Activated CD4-positive, CD25-positive, alpha-beta regulatory T cell treated with anti-CD3 and anti-CD28 coated beads, Interleukin-2, amount 50 U/mL, for 24 hours (primary cell): ENCODE measurements at regions not wholly inside any gene's neighbourhood (a gene's known extent, or its start where the extent isn't known, plus 50 kb on each side); places are given as distances from the start of the nearest gene placed in this dataset.
"Not testable (repeated sequence)": the region's sequence is repeated elsewhere in the genome, so short reads cannot be mapped to it uniquely, and the experiment has no call there.

Experiments
- ATAC-seq, 2 donors: fragments of 150-1000 bp; cut with Tn5 transposase; one replicate each; pipeline ENCODE4 v1.10.0; 2021; ENCODE audit warnings: mild to moderate bottlenecking in 1 of 2, moderate library complexity in 1 of 2

DNA sequence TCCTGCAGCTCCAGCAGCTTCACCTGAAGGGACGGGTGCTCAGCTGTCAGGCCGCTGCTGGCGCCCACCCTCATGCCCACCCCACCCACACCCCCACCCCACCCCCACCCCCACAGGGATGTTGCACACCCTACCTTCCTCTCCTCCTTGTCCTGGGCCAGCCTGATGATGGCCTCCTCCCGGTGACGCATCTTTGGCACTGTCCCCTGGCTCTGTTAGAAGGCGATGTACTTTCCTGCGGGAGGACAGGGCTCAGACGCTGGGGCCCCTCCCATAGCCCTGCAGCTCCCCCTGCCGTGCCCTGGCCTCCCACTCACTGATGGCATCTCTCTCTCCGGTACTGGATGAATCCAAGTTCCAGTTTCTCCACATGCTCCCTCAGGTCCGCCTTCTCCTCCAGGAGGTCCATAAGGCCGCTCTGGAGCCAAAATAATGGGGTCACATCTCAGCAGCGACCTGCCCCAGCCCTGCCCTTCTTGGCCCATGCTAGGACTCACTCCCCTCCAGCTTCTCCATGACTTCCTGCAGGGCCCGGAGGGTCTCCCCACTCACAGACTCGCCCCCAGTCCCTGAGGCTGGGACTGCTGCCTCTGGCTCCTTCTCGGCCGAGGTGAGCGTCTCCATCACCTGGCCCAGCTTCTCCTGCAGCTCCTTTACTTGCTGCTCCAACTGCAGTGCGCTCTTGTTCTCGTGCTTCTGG is 55.2 kb downstream of the GOLGA8B start:
- not testable (repeated sequence) for ATAC-seq

DNA sequence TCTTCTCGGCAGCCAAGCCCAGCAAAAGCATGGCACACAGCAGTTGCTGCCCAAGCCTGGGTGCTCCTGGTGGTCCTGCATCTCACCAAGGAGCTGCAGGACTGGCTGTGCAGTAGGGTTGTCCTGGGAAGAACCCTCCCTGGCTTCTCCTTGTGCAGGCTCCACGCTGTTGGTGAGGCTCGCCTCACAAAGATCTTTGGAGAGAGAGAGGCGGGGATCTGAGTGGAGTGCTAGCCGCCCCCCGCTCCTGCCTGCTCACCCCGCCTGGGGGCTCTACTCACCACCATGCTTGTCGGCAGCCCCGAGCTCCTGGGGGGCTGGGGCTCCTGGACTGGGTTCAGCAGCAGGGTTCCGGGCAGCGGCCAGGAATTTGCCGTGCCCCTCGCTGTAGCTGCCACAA is 55.8 kb downstream of the GOLGA8B start:
- ATAC-seq: not testable (repeated sequence)

DNA sequence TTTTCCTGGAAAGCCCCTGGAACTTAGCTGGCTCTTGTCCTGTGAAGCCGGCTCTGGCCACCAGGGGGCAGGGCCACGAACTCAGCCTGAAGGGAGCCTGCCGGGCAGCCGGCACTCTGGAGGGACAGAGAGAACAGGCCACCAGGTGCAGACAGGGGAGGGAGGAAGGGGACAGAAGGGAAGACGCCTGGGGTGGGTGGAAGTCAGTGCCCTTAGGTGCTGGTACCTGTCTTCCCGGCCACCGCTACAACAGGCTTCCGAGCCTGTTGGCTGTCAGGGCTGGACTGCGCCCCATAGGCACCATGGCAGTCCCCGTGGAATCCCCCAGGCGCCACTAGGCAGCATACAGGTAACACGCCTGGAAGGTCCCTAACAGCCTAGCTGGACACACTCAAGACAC is 59.6 kb downstream of the GOLGA8B start:
- ATAC-seq: not testable (repeated sequence)

DNA sequence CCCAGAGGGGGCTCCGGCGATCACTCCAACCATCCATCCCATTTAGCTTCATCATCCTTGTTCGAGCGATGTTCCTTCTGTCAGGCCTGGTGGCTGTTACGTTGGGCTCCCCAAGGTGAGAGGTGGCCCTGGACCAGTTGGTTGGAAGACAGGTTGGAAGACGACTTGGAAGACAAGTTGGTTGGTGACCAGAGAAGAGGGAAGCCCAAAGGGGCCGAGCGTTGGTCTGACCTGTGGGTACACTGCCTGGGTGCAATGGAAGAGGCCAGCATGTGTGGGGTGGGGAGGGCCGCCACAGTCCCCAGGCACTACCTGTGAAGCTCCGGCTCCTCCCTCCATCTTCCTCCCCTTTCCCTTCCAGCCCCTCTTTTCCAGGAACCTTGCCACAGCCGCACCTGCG is 60.9 kb downstream of the GOLGA8B start:
- ATAC-seq: not testable (repeated sequence)

DNA sequence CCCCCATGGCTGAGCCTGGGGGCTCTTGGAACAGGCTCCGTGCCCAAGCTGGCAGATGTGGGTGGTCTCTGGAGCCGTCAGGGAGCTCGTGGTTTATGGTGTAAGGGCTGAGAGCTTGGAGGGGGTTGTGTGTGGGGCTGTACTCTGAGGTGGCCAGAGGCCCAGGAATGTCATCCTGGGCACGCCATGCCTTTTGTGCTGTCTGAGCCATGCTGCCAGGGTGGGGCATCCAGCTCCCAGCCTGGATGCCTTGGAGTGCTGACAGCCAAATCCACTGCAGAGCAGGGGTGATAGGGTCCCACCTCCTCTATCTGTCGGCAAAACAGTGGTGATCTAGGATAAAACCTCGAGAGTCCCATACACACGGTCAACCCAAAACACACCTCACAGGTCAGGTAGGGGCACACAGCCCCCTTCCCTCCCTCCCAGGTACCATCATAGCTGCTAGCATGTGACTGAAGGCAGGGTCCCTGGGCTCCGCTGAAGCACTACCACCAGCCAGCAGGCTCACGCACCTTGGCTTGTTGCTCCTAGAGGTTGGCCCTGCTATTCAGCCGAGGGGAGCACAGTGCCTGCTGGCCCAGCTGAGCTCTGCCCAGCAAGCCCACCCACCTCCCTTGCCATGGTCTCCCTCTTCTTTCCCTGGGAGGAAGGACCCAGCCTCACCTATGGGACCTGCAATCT is 61.5 kb downstream of the GOLGA8B start:
- not testable (repeated sequence) for ATAC-seq

DNA sequence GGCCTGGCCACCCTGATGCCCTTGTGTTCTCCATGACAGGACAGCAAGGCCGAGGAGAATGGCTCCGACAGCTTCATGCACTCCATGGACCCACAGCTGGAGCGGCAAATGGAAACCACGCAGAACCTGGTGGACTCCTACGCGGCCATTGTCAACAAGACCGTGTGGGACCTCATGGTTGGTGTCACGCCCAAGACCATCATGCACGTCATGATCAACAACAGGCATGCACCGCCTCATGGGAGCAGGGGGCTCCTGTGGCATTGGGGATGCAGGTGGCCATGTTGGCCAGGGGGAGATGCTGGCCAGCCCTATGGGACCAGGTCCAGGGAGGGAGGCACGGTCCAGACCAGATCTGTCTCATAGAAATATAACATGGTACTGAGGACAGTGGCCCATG is 62.9 kb downstream of the GOLGA8B start:
- no peak for ATAC-seq

DNA sequence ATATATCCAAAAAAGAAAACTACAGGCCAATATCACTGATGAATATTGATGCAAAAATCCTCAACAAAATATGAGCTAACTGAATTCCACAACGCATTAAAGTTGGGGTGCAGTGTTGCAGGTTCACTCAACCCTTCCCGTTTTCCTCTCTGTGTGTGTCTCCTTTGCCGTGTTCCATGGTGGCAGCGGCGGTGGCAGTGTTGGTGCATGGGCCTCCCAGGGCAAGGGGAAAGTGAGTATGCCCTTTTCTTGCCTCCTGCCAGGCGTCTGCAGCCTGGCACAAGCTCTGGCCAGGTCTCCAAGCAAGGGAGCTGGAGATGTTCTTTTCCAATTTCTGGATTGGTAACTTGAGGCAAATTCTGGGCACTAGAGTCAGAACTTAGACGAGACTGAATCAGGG is 63.4 kb downstream of the GOLGA8B start:
- not testable (repeated sequence) for ATAC-seq

DNA sequence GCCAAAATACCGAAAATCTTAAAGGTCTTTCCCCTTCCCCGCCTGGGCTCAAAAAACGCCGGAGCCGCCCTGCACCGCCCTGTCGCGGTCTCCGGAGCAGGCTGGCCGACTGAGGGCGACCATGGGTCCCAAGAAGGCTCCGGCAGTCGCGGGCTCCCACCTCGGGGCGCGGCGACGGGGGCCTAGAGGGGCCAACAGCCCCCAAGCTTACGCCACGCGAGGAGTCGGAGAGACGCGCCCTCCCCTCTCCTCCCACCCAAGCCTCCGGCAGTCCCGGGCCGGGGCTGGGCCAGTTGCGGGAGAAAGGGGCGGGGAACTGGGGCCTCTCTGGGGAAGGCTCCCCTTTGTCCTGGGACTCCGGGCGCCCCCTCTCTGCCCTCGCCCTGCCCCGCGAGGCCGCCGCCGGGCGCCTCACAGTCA is 69.2 kb downstream of the GOLGA8B start:
- peak; percentile 49 for ATAC-seq

DNA sequence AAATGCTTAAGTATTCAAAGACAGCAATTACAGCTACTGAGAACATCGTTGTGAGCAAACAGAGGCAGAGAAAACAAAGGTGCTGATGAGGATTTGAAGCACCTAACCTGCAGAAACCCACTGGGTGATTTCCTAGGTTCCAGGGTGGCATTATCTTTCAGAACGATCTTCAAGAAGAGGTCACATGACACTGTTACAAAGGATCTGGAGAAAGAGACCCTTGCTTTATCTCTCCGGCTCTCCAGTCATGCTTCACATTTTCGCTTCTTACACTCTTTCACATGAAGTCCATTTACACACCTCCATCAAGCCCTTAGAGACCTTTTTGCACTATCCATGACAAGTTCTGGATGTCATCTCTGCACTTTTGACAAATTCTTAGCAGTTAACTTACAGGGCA is 70.8 kb downstream of the GOLGA8B start:
- no peak for ATAC-seq

DNA sequence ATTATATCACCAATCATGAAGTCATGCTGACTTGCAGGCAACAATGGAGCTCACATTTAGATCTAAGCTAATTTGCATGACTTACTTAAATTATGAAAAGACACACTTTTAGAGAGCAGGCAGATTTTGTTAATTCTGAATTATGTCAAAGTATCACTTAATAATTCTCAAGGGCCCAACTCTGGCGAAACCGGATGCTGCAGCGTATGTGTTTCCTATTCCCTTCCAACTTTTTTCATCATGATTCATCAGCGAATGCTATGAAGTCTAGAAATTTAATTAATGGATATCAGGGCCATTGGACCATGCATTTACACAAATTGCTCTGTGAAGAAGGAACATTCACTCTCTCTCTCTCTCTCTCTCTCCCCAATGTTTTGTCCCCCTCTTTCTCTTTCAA is 63.5 kb upstream of the GOLGA8A start:
- no peak for ATAC-seq

DNA sequence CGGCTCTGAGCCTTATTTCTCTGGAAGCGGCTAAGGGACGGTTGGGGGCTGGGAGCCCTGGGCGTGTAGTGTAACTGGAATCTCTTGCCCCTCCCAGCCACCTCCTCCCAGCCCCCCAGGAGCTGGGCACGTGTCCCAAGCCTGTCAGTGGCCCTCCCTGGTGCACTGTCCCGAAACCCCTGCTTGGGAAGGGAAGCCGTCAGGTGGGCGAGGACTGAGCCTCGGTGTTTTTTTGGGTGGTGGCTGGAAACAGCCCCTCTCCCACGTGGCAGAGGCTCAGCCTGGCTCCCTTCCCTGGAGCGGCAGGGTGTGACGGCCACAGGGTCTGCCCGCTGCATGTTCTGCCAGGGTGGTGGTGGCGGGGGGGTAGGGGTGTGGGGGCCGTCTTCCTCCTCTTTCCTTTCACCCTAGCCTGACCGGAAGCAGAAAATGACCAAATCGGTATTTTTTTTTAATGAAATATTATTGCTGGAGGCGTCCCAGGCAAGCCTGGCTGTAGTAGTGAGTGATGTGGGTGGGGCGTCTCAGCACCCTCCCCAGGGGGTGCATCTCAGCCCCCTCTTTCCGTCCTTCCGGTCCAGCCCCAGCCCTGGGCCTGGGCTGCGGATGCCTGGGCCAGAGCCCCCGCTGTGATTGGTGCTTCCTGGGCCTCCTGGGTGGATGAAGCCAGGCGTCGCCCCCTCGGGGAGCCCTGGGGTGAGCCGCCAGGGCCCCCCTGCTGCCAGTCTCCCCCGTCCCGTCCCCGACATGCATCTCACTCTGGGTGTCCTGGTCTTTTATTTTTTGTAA is 58.8 kb upstream of the GOLGA8A start:
- no peak for ATAC-seq

DNA sequence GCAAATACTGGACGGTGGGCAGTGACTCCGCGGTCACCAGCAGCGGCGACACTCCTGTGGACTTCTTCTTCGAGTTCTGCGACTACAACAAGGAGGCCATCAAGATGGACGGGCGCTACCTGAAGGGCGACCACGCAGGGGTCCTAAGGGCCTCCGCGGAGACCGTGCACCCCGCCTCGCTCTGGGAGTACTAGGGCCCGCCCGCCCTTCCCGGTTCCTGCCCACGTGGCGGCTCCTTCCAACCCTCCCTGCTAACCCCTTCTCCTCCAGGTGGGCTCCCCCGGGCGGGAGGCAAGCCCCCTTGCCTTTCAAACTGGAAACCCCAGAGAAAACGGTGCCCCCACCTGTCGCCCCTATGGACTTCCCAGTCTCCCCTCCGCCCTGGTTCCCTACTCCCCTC is 58.1 kb upstream of the GOLGA8A start:
- not testable (repeated sequence) for ATAC-seq

DNA sequence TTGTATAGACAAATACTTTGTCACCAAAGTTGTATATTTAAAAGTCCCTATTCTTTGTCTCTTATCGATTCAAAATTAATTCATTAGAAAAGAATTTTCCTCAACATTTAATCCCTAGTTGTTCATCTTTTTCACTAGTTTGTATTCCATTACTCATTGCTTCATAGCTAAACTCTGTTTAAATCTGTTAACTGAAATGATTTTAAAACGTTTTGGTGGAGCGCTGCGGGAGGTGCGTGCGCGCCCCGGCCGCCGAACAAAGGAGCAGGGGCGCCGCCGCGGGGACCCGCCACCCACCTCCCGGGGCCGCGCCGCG is 56.4 kb upstream of the GOLGA8A start:
- no peak for ATAC-seq

DNA sequence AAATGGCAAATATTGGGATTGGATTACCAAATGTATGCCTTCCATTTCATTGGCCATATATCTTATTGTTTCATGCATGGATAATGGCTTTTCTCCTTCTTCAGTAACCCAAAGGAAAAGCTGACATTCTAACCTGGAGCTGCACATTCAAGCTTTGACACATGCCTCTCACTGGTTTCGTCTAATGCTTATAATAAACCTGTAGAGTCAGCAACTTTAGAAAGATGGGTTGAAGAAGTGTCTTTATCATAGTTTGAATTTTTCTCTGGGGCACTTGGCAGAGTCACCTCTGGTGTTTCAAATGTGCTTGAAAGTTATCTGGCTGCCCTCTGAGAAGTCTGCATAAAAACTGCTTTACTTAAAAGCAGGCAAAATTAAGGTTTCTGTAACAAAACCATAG is 55.4 kb upstream of the GOLGA8A start:
- ATAC-seq: no peak

DNA sequence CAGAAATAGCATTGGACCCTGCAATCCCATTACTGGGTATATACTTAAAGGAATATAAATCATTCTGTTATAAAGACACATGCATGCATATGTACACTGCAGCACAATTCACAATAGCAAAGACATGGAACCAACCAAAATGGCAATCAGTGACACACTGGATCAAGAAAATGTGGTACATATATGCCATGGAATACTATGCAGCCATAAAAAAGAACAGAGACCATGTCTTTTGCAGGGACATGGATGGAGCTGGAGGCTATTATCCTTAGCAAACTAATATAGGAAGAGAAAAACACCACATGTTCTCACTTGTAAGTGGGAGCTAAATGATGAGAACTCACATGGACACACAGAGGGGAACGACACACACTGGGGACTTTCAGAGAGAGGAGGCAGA is 53.9 kb upstream of the GOLGA8A start:
- ATAC-seq: not testable (repeated sequence)

DNA sequence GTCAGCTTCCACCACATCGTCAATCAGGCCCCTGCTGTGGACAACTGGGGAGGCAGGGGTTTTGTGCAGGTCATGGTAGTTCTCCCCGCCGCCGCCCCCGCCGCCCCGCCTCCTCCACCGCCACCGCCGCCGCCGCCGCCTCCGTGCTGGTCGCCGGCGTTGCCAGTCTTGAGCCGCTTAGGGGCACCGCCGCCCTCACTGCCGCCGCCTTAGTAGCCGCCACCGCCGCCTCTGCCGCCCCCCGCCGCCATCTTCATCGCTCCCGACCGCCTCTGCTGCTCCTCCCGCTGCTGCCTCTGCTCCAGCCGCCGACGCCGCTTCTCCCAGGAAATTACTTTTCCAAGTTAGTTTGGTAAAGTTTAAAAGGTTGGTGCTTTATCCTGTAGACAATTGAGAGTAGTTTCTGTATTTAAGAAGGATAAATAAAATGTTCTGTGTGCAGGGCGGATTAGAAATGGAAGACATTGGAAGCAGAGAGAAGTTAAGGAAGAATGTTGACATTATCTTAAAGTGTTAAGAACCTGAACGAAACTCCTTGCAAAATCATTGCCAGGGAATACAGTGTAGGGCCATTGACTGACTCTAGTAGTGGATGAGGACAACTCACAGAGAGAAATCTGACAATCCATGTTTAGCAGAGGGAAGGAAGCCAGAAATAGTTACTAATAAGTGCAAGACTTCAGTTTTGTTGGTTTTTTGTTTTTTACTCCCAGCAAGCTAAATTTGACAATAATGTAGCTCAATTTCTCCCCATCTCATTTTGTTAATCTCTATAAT is 53.0 kb upstream of the GOLGA8A start:
- no peak for ATAC-seq

DNA sequence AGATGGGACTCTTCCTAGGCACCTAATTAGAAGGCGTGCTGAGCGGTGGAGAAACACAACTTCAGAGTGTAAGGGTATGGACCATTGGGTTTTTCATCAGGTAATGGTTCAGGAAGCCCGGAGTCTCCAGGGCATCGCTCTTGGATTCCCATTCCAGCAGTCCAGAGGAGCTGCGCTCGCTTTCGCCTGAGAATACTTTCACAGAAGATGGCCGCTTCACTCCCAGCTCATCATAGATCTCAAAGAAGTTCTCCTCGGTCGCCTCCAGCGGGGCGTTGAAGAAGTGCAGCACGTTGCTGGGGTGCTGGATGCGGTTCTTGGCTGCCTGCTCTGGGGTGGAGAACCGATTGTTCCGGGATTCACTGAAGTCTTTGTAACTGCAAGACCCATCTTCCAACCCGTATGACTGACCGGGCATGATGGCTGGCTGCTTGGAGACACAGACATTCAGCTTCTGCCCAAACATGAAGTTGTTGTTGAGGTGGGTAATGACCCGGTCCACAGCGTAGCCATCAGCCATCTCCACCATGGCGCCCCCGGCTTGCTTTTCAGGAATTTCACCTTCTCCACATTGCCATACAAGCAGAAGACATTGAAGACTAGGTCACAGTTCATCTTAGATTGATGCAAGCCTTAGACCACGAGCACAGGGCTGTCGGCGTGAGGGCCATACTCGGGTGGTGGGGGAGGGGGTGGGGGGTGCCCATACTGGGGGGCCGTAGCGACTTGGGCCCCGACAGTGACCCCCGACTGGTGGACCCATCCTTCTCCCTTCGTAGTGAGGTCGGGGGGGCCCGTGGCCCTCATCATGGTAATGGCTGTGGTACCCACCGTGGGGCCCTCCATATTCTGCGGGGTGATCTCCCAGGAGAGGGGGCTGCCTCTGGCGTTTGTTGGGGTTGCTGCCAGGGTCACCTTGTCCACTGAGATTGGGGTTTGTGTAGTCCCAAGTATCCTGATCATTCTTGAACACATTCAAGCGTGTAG is 51.7 kb upstream of the GOLGA8A start:
- not testable (repeated sequence) for ATAC-seq
